Ovary (tissue), 3 donors: ENCODE measurements at regions not wholly inside any gene's neighbourhood (a gene's known extent, or its start where the extent isn't known, plus 50 kb on each side); places are given as distances from the start of the nearest gene placed in this dataset.

ENCODE experiments used
- CTCF ChIP-seq, 3 donors: fragments of 450-650 bp in 2 of 3; fragments of 200-600 bp in 1 of 3; IDR thresholded peaks; one replicate each; pipeline versions ENCODE4 v1.5.1 to v1.8.0; 2016 to 2022; ENCODE audit warnings: antibody characterized with exemption in 3 of 3, mild to moderate bottlenecking in 1 of 3
- POLR2A ChIP-seq: fragments of 450-650 bp; IDR thresholded peaks from one replicate; pipeline ENCODE4 v1.6.1; 2017; ENCODE audit warnings: antibody characterized with exemption, mild to moderate bottlenecking, moderate library complexity
- donor health status: DM: no; HTN: no; CAD: no.

DNA sequence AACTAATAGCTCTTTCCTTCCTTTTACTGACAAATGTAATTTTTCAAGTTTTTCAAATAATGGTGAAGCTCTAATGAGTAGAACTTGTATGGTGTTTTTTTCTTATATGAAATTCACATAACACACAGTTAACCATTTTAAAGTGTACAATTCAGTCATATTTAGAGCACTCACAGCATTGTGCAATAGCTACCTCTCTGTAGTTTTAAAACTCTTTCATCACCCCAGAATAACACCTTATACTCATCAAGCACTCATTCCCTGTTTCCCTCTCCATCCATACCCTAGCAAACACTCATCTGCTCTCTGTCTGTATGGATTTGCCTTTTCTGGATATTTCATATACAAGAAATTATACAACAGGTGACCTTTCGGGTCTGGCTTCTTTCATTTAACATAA, 207.9 kb upstream of the SLC38A2 start:
- TF ChIP-seq CTCF (IDR thresholded peaks at IDR 0.05) (no peak), POLR2A (no peak)
